ENCODE measurements at regions not wholly inside any gene's neighbourhood (a gene's known extent, or its start where the extent isn't known, plus 50 kb on each side); places are given as distances from the start of the nearest gene placed in this dataset.

- Histone ChIP-seq H3K4me3 (no peak overlapping the region), H3K4me2 (ENCODE audit: insufficient read depth, low read length) (no peak overlapping the region), H3K4me1 (replicated peaks in 1 of 2; ENCODE audit: control insufficient read depth in 2 of 2, insufficient read depth in 2 of 2, low read length in 2 of 2) (no peaks in the 10 kb centered on the region), H3K9me3 (replicated peaks; ENCODE audit: control insufficient read depth, insufficient read depth, low read depth, low read length) (no peaks in the 10 kb centered on the region), H3K9ac (ENCODE audit: insufficient read depth in 1 of 2, low read depth in 2 of 2, low read length in 2 of 2) (no peak overlapping the region), H3K9me1 (ENCODE audit: control insufficient read depth, insufficient read depth, low read length) (no peaks in the 10 kb centered on the region), H3K27me3 (ENCODE audit: control insufficient read depth in 2 of 2, insufficient read depth in 2 of 2, low read length in 2 of 2) (no peaks in the 10 kb centered on the region), H2AFZ (ENCODE audit: low read depth, low read length) (no peak overlapping the region), H3K27ac (ENCODE audit: extremely low read depth, low read depth, low read length) (no peak overlapping the region), H3K79me2 (ENCODE audit: control insufficient read depth, insufficient read depth, low read length) (no peaks in the 10 kb centered on the region), H3K36me3 (ENCODE audit: control insufficient read depth, insufficient read depth, low read length) (no peaks in the 10 kb centered on the region), H4K20me1 (replicated peaks; ENCODE audit: control insufficient read depth, insufficient read depth, low read length) (no peaks in the 10 kb centered on the region)
- in situ Hi-C loops (cut with MboI): no loop called here
- DNase-seq (ENCODE audit: extremely low read depth in 1 of 4, low spot score in 3 of 4) (no peak), ATAC-seq (no peak), FAIRE-seq (no peak)
- WGBS (ENCODE audit: insufficient coverage, low coverage, missing lambda C conversion rate): 7% methylated on average over 2 of the region's 2 CpGs
- CTCF ChIA-PET (ENCODE audit: low intra/inter-chr PET ratio): no interaction called here
- POLR2A ChIA-PET: no interaction called here
- intact Hi-C loops (cut with micrococcal nuclease): no loop called here
- no TSS peak for BruUV-seq (replicated peaks)
- TF ChIP-seq TFAP4 (CRISPR knock-in tag; IDR thresholded peaks at IDR 0.05; ENCODE audit: borderline replicate concordance) (no peak), XRCC4 (IDR thresholded peaks at IDR 0.05; ENCODE audit: extremely low read depth, insufficient read depth, insufficient read length) (no peak), STAT5B (CRISPR knock-in tag; IDR thresholded peaks at IDR 0.05) (no peak), ZBTB33 (CRISPR knock-in tag; IDR thresholded peaks at IDR 0.05) (no peak), NEUROD1 (IDR thresholded peaks at IDR 0.05; ENCODE audit: borderline replicate concordance, low read depth, low read length, partially characterized antibody) (no peak), POLR2AphosphoS2 (IDR thresholded peaks at IDR 0.05; ENCODE audit: low read length) (no peak), TARDBP (IDR thresholded peaks at IDR 0.05) (no peak), SRSF7 (optimal IDR thresholded peaks at IDR 0.05; ENCODE audit: low read depth, low read length) (no peak), BRF2 (IDR thresholded peaks at IDR 0.05; ENCODE audit: borderline replicate concordance, insufficient read depth, insufficient read length) (no peak), FOXA1 (IDR thresholded peaks at IDR 0.05; ENCODE audit: borderline replicate concordance) (no peak), ZNF347 (CRISPR knock-in tag; IDR thresholded peaks at IDR 0.05; ENCODE audit: low read depth) (no peak), ZNF764 (CRISPR knock-in tag; IDR thresholded peaks at IDR 0.05; ENCODE audit: low read depth) (no peak), RB1 (IDR thresholded peaks at IDR 0.05; ENCODE audit: low read depth) (no peak), GTF2F1 (IDR thresholded peaks at IDR 0.05; ENCODE audit: low read depth, low read length) (no peak), ZNF311 (CRISPR knock-in tag; IDR thresholded peaks at IDR 0.05) (no peak), CEBPZ (IDR thresholded peaks at IDR 0.05; ENCODE audit: borderline replicate concordance, low read depth, low read length) (no peak)
Measured at GRCh38 chr9:80156756-80157472, 585.1 kb downstream of the TLE4 start.
